Effector CD8-positive, alpha-beta T cell (primary cell): ENCODE measurements at regions not wholly inside any gene's neighbourhood (a gene's known extent, or its start where the extent isn't known, plus 50 kb on each side); places are given as distances from the start of the nearest gene placed in this dataset.

Experiments used
- DNase-seq: peaks from one replicate; lab custom pipeline; 2025; lab: John Stamatoyannopoulos, UW

- DNase-seq, result no peak
Observed at GRCh38 chr18:78595924-78596573, 383.6 kb upstream of the SALL3 start.

GRCh38 chr18:78596794-78597345 is 382.7 kb upstream of the SALL3 start:
- DNase-seq, result no peak

- no peak for DNase-seq
Observed at GRCh38 chr18:78601349-78601748, 378.3 kb upstream of the SALL3 start.

- no peak for DNase-seq
Observed at GRCh38 chr18:78601923-78602322, 377.7 kb upstream of the SALL3 start.

- no peak for DNase-seq
Observed at GRCh38 chr18:78602430-78602829, 377.2 kb upstream of the SALL3 start.

GRCh38 chr18:78603102-78603983 is 376.3 kb upstream of the SALL3 start:
- no peak for DNase-seq

- DNase-seq, result no peak
Observed at GRCh38 chr18:78605255-78605654, 374.4 kb upstream of the SALL3 start.

GRCh38 chr18:78607221-78607620 is 372.4 kb upstream of the SALL3 start:
- DNase-seq, result no peak

- no peak for DNase-seq
Observed at GRCh38 chr18:78607784-78608183, 371.8 kb upstream of the SALL3 start.

- no peak for DNase-seq
Observed at GRCh38 chr18:78610179-78610578, 369.4 kb upstream of the SALL3 start.

- DNase-seq, result no peak
Observed at GRCh38 chr18:78611201-78611800, 368.3 kb upstream of the SALL3 start.

GRCh38 chr18:78611869-78612268 is 367.7 kb upstream of the SALL3 start:
- no peak for DNase-seq

GRCh38 chr18:78612318-78612717 is 367.3 kb upstream of the SALL3 start:
- DNase-seq, result no peak

GRCh38 chr18:78612801-78613200 is 366.8 kb upstream of the SALL3 start:
- DNase-seq, result no peak

GRCh38 chr18:78618726-78619125 is 360.9 kb upstream of the SALL3 start:
- no peak for DNase-seq

- DNase-seq, result no peak
Observed at GRCh38 chr18:78619854-78620253, 359.8 kb upstream of the SALL3 start.

GRCh38 chr18:78620326-78620725 is 359.3 kb upstream of the SALL3 start:
- DNase-seq, result no peak

GRCh38 chr18:78621141-78621755 is 358.4 kb upstream of the SALL3 start:
- no peak for DNase-seq

GRCh38 chr18:78622251-78622906 is 357.2 kb upstream of the SALL3 start:
- DNase-seq, result no peak

- no peak for DNase-seq
Observed at GRCh38 chr18:78622907-78623541, 356.6 kb upstream of the SALL3 start.

GRCh38 chr18:78624646-78625279 is 354.9 kb upstream of the SALL3 start:
- no peak for DNase-seq
